ENCODE measurements at regions not wholly inside any gene's neighbourhood (a gene's known extent, or its start where the extent isn't known, plus 50 kb on each side); places are given as distances from the start of the nearest gene placed in this dataset.

DNA sequence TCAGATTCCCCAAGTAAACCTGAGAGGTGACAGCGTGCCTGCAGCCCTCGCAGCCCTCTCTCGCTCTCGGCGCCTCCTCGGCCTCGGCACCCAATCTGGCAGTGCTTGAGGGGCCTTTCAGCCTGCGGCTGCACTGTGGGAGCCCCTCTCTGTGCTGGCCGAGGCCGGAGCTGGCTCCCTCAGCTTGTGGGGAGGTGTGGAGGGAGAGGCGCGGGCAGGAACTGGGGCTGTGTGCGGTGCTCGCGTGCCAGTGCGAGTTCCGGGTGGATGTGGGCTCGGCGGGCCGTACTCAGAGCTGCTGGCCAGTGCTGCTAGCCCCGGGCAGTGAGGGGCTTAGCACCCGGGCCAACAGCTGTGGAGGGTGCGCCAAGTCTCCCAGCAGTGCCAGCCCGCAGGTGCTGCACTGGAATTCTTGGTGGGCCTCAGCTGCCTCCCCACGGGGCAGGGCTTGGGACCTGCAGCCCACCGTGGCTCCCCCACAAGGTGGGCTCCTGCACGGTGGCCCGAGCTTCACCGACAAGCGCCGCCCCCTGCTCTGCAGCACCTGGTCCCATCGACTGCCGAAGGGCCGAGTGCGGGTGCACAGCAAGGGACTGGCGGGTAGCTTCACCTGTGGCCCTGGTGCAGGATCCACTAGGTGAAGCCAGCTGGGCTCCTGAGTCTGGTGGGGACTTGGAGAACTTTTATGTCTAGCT lies 809.7 kb upstream of the ADGRB3 start:
- TF ChIP-seq, protein P1, sequence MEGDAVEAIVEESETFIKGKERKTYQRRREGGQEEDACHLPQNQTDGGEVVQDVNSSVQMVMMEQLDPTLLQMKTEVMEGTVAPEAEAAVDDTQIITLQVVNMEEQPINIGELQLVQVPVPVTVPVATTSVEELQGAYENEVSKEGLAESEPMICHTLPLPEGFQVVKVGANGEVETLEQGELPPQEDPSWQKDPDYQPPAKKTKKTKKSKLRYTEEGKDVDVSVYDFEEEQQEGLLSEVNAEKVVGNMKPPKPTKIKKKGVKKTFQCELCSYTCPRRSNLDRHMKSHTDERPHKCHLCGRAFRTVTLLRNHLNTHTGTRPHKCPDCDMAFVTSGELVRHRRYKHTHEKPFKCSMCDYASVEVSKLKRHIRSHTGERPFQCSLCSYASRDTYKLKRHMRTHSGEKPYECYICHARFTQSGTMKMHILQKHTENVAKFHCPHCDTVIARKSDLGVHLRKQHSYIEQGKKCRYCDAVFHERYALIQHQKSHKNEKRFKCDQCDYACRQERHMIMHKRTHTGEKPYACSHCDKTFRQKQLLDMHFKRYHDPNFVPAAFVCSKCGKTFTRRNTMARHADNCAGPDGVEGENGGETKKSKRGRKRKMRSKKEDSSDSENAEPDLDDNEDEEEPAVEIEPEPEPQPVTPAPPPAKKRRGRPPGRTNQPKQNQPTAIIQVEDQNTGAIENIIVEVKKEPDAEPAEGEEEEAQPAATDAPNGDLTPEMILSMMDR (IDR thresholded peaks at IDR 0.05; ENCODE audit: control insufficient read depth, insufficient read depth, low read depth, low read length, missing control alignments) = no peak
- DNase-seq (ENCODE audit: low read depth) = no peak
- no peak overlapping the region for H3K4me3 ChIP-seq (ENCODE audit: control insufficient read depth, low read depth, low read length)

DNA sequence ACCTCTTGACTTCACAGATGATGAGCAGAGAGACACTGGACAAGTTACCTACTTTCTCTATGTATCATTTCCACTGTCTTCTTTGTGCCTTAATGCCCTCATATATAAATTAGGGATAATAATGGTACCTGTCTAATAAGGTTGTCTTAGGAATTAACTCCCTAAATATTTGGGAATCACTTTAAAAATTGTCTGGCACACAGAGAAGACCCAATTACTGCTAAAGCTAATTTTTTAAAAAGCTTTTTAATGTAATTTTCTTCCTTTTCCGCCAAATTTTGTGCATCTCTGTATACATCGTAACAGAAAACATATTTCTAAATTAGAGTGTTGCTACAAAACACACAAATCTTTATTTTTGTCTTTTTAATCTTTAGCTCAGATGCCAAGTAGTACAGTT lies 816.8 kb upstream of the ADGRB3 start:
- DNase-seq (ENCODE audit: low read depth) = no peak
- H3K4me3 ChIP-seq (ENCODE audit: control insufficient read depth, low read depth, low read length) = no peak overlapping the region
- TF ChIP-seq, protein P1 (IDR thresholded peaks at IDR 0.05; ENCODE audit: control insufficient read depth, insufficient read depth, low read depth, low read length, missing control alignments) = no peak

DNA sequence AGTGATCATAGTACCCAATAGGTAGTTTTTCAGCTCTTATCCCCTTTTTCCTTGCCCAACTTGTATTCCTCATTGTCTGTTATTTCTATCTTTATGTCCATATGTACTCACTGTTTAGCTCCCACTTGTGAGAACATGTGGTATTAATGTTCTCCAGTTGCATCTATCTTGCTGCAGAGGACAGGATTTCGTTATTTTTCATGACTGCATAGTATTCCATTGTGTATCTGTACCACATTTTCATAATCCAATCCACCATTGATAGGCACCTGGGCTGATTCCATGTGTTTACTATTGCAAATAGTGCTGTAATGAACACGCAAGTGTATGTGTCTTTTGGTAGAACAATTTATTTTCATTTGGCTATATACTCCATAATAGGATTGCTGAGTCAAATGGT lies 819.5 kb upstream of the ADGRB3 start:
- no peak overlapping the region for H3K4me3 ChIP-seq (ENCODE audit: control insufficient read depth, low read depth, low read length)
- TF ChIP-seq, protein P1 (IDR thresholded peaks at IDR 0.05; ENCODE audit: control insufficient read depth, insufficient read depth, low read depth, low read length, missing control alignments) = no peak
- DNase-seq (ENCODE audit: low read depth) = no peak

DNA sequence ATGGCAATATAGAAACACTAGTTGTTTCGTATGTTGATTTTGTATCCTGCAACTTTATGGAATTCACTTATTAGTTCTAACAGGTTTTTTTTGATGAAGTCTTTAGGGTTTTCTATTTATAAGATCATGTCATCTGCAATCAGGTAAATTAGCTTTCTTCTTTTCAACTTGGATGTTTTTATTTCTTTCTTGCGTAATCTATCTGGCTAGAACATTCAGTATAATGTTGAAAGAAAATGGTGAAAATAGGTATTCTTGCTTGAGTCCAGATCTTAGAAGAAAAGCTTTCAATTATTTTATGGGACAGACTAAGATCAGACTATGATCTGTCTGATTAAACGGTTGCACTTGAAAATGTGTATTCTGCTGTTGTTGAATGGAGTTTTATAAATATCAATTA lies 820.8 kb upstream of the ADGRB3 start:
- DNase-seq (ENCODE audit: low read depth) = no peak
- H3K4me3 ChIP-seq (ENCODE audit: control insufficient read depth, low read depth, low read length) = no peak overlapping the region
- TF ChIP-seq, protein P1 (IDR thresholded peaks at IDR 0.05; ENCODE audit: control insufficient read depth, insufficient read depth, low read depth, low read length, missing control alignments) = no peak

DNA sequence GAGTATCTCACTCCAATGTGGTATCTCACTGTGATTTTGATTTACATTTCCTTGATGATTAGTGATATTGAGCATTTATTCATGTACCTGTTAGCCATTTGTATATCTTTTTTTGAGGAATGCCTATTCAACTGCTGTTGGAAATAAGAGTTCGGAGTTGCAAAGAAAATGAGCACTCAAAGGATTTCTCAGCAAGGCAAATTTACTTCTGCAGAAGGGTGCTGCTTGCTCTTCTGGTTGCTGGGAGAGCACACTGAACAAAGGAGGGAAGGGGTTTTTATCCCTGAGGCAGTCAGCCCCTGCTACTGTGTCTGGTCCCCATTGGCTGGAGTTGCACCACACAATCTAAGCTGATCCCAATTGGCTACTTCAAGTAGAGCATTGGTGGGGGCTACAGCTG lies 822.4 kb upstream of the ADGRB3 start:
- TF ChIP-seq, protein P1 (IDR thresholded peaks at IDR 0.05; ENCODE audit: control insufficient read depth, insufficient read depth, low read depth, low read length, missing control alignments) = no peak
- H3K4me3 ChIP-seq (ENCODE audit: control insufficient read depth, low read depth, low read length) = no peak overlapping the region
- DNase-seq (ENCODE audit: low read depth) = no peak

DNA sequence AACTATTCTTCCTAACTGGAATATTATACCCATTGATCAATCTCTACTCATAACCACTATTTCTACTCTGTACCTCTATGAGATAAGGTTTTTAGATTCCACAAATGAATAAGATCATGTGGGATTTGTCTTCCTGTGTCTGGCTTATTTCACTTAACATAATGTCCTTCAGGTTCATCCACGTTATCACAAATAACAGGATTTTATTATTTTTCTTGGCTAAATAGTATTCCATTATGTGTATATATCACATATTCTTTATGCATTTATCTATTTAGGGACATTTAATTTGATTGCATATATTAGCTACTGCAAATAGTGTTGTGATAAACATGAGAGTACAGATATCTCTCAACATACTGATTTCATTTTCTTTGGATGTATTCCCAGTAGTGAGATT lies 823.0 kb upstream of the ADGRB3 start:
- TF ChIP-seq, protein P1 (IDR thresholded peaks at IDR 0.05; ENCODE audit: control insufficient read depth, insufficient read depth, low read depth, low read length, missing control alignments) = no peak
- H3K4me3 ChIP-seq (ENCODE audit: control insufficient read depth, low read depth, low read length) = no peak overlapping the region
- no peak for DNase-seq (ENCODE audit: low read depth)

Measured in AG09309 (cell line).